ENCODE measurements at regions not wholly inside any gene's neighbourhood (a gene's known extent, or its start where the extent isn't known, plus 50 kb on each side); places are given as distances from the start of the nearest gene placed in this dataset.

DNA sequence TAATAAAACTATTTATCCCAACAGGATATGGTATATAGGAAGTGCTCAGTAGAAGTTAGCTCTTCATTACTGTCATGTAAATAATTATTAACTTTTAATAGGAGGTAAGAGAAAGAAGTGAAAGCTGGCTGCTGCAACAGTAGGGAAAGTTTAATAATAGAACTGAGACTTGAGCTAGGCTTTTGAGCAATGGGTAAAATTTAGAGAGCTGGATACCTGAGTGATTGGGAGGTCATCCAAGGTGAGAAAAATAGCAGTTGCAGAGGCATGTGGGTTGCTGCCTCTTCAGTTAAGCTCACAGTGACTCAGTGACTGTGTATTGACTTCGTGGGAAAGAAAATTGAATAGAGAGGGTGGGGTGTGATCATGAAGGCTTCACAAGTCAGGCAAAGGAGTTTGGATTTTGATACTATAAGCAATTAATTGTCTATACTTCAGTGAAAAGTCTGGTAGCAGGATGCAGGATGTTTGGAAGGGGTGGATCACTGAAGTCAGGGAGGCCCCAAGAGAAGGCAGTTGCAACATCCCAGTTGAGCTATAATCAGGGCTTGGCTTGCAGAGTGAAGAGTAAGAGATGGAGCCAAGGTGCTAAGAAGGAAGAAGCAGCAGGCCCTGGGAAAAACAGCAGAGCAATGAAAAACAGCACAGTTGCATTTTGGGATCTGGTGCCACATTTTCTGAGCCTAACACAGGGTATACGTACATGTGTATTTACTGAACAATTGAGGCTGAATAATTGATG lies 172.0 kb upstream of the FRMD6 start:
- FAIRE-seq = no peak
- TF ChIP-seq CTCF (IDR thresholded peaks at IDR 0.05; ENCODE audit: borderline replicate concordance, extremely low read depth, insufficient read depth) = no peak
- DNase-seq = no peak
- H3K9me3 ChIP-seq (ENCODE audit: control insufficient read depth in 2 of 3, insufficient read depth in 1 of 3, low read length in 3 of 3) = no peaks in the 10 kb centered on the region
- no peaks in the 10 kb centered on the region for H3K4me1 ChIP-seq (ENCODE audit: control insufficient read depth in 2 of 3, insufficient read depth in 2 of 3, low read depth in 1 of 3, low read length in 3 of 3)
- no peak overlapping the region for H3K4me3 ChIP-seq (ENCODE audit: low read length in 3 of 3)
- H3K36me3 ChIP-seq (ENCODE audit: control insufficient read depth in 2 of 3, insufficient read depth in 3 of 3, low read length in 3 of 3) = no peaks in the 10 kb centered on the region
- H3K27me3 ChIP-seq (ENCODE audit: control insufficient read depth, insufficient read depth, low read length) = no peaks in the 10 kb centered on the region
- no peak overlapping the region for H3K27ac ChIP-seq (ENCODE audit: low read depth in 2 of 2, low read length in 2 of 2)
- intact Hi-C loops (cut with DNase I) = no loop called here
- no peak overlapping the region for H3K9ac ChIP-seq (ENCODE audit: low read length in 3 of 3)

- Histone ChIP-seq H3K4me1 (ENCODE audit: control insufficient read depth in 2 of 3, insufficient read depth in 2 of 3, low read depth in 1 of 3, low read length in 3 of 3) (no peaks in the 10 kb centered on the region), H3K27ac (ENCODE audit: low read depth in 2 of 2, low read length in 2 of 2) (no peak overlapping the region), H3K36me3 (ENCODE audit: control insufficient read depth in 2 of 3, insufficient read depth in 3 of 3, low read length in 3 of 3) (no peaks in the 10 kb centered on the region), H3K9me3 (ENCODE audit: control insufficient read depth in 2 of 3, insufficient read depth in 1 of 3, low read length in 3 of 3) (no peaks in the 10 kb centered on the region), H3K27me3 (ENCODE audit: control insufficient read depth, insufficient read depth, low read length) (no peaks in the 10 kb centered on the region), H3K4me3 (ENCODE audit: low read length in 3 of 3) (no peak overlapping the region), H3K9ac (ENCODE audit: low read length in 3 of 3) (no peak overlapping the region)
- no peak for TF ChIP-seq CTCF (IDR thresholded peaks at IDR 0.05; ENCODE audit: borderline replicate concordance, extremely low read depth, insufficient read depth)
- intact Hi-C loops (cut with DNase I) = no loop called here
- DNase-seq (no peak), FAIRE-seq (no peak)
These were observed 170.1 kb upstream of the FRMD6 start for GRCh38 chr14:51481643-51482042.

DNA sequence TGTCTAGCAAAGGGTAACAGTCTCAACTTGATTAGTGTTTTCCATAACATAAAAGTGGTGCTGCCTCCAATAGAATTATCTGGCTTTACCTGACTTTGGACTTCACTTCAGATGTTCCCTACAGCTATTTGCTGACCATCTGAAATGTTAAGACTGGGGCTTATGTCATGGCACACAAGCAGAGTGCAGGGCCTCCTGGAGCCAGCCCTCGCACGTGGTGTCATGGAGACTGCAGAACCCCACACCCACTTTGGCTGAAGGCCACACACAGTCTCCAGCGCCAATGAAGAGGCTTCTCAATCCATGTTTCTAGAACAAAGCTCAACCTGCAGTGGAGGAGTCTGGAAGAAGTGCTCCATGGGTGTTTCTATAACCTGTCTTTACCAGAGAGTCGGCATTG lies 169.6 kb upstream of the FRMD6 start:
- Histone ChIP-seq H3K36me3 (ENCODE audit: control insufficient read depth in 2 of 3, insufficient read depth in 3 of 3, low read length in 3 of 3) (no peaks in the 10 kb centered on the region), H3K27me3 (ENCODE audit: control insufficient read depth, insufficient read depth, low read length) (no peaks in the 10 kb centered on the region), H3K9ac (ENCODE audit: low read length in 3 of 3) (no peak overlapping the region), H3K9me3 (ENCODE audit: control insufficient read depth in 2 of 3, insufficient read depth in 1 of 3, low read length in 3 of 3) (no peaks in the 10 kb centered on the region), H3K27ac (ENCODE audit: low read depth in 2 of 2, low read length in 2 of 2) (no peak overlapping the region), H3K4me3 (ENCODE audit: low read length in 3 of 3) (no peak overlapping the region), H3K4me1 (ENCODE audit: control insufficient read depth in 2 of 3, insufficient read depth in 2 of 3, low read depth in 1 of 3, low read length in 3 of 3) (no peaks in the 10 kb centered on the region)
- intact Hi-C loops (cut with DNase I) = no loop called here
- DNase-seq (no peak), FAIRE-seq (no peak)
- TF ChIP-seq CTCF (IDR thresholded peaks at IDR 0.05; ENCODE audit: borderline replicate concordance, extremely low read depth, insufficient read depth) = no peak

- no peak overlapping the region for H3K27ac ChIP-seq (ENCODE audit: low read depth in 2 of 2, low read length in 2 of 2)
- no peak overlapping the region for H3K4me3 ChIP-seq (ENCODE audit: low read length in 3 of 3)
- TF ChIP-seq CTCF (IDR thresholded peaks at IDR 0.05; ENCODE audit: borderline replicate concordance, extremely low read depth, insufficient read depth) = no peak
- no peaks in the 10 kb centered on the region for H3K36me3 ChIP-seq (ENCODE audit: control insufficient read depth in 2 of 3, insufficient read depth in 3 of 3, low read length in 3 of 3)
- H3K9me3 ChIP-seq (ENCODE audit: control insufficient read depth in 2 of 3, insufficient read depth in 1 of 3, low read length in 3 of 3) = no peaks in the 10 kb centered on the region
- FAIRE-seq = no peak
- H3K4me1 ChIP-seq (ENCODE audit: control insufficient read depth in 2 of 3, insufficient read depth in 2 of 3, low read depth in 1 of 3, low read length in 3 of 3) = no peaks in the 10 kb centered on the region
- intact Hi-C loops (cut with DNase I) = no loop called here
- H3K9ac ChIP-seq (ENCODE audit: low read length in 3 of 3) = no peak overlapping the region
- DNase-seq = peak in 1 of 5 donors; percentile 47
- H3K27me3 ChIP-seq (ENCODE audit: control insufficient read depth, insufficient read depth, low read length) = no peaks in the 10 kb centered on the region
These were observed 167.2 kb upstream of the FRMD6 start for GRCh38 chr14:51484485-51484884.

Measured in kidney (tissue), 13 donors.